SU-DHL-6 (cell line): ENCODE measurements at regions not wholly inside any gene's neighbourhood (a gene's known extent, or its start where the extent isn't known, plus 50 kb on each side); places are given as distances from the start of the nearest gene placed in this dataset.

ENCODE experiments used
- H2AFZ ChIP-seq: fragments of 200-600 bp; sonication (generic); 2 replicates; pipeline ENCODE4 v1.6.1; 2014; ENCODE audit warnings: low read depth, mild to moderate bottlenecking, moderate library complexity, mixed read lengths, antibody characterized with exemption, low read length; ENCODE audit not compliant: severe bottlenecking
- H3F3A ChIP-seq: fragments of 200-600 bp; shearing (Covaris generic); 2 replicates; pipeline ENCODE4 v1.6.0; 2016; ENCODE audit warnings: antibody characterized with exemption, mild to moderate bottlenecking; ENCODE audit not compliant: insufficient read depth
- H3K27ac ChIP-seq: fragments of 200-600 bp; sonication (generic); 2 replicates; pipeline ENCODE4 v1.5.1; 2016; ENCODE audit warnings: low read depth, mild to moderate bottlenecking, low read length, moderate library complexity, mixed read lengths
- H3K27me3 ChIP-seq: fragments of 200-600 bp; sonication (generic), shearing (Covaris generic); 2 replicates; pipeline ENCODE4 v1.6.0; 2014; ENCODE audit warnings: mild to moderate bottlenecking, low read length
- H3K36me3 ChIP-seq: fragments of 200-600 bp; sonication (generic); 2 replicates; pipeline ENCODE4 v1.6.1; 2014; ENCODE audit warnings: mild to moderate bottlenecking, low read length, mixed read lengths
- H3K4me2 ChIP-seq: fragments of 300-600, 200-600 bp; shearing (Covaris generic), sonication (generic); 2 replicates; pipeline ENCODE4 v1.6.0; 2014; ENCODE audit warnings: low read length, low read depth, mild to moderate bottlenecking; ENCODE audit not compliant: poor library complexity, severe bottlenecking
- H3K4me3 ChIP-seq: fragments of 200-600 bp; sonication (generic); 2 replicates; pipeline ENCODE4 v1.5.1; 2014; ENCODE audit warnings: antibody characterized with exemption, low read length, mild to moderate bottlenecking, mixed read lengths; ENCODE audit not compliant: insufficient read depth, poor library complexity, severe bottlenecking
- H3K79me2 ChIP-seq: fragments of 200-600 bp; sonication (generic); 2 replicates; pipeline ENCODE4 v1.6.1; 2014; ENCODE audit warnings: mild to moderate bottlenecking, low read length, moderate library complexity; ENCODE audit not compliant: insufficient read depth
- H3K9ac ChIP-seq: fragments of 200-600 bp; sonication (generic); 2 replicates; pipeline ENCODE4 v1.7.0; 2014; ENCODE audit warnings: mild to moderate bottlenecking, low read length
- H3K9me2 ChIP-seq: fragments of 200-600 bp; sonication (generic); replicated peaks from 2 replicates; pipeline ENCODE4 v1.6.1; 2014; ENCODE audit warnings: low read length; ENCODE audit not compliant: insufficient read depth
- H3K9me3 ChIP-seq: fragments of 200-600 bp; sonication (generic); 2 replicates; pipeline ENCODE4 v1.6.1; 2014; ENCODE audit warnings: low read length, mixed read lengths; ENCODE audit not compliant: insufficient read depth
- H4K20me1 ChIP-seq: fragments of 200-600 bp; sonication (generic); 2 replicates; pipeline ENCODE4 v1.6.1; 2014; ENCODE audit warnings: low read depth, mild to moderate bottlenecking, antibody characterized with exemption, low read length, moderate library complexity, mixed read lengths
- CTCF ChIP-seq: fragments of 200-600 bp; sonication (generic); IDR thresholded peaks from one replicate; pipeline ENCODE4 v1.5.1; 2017; ENCODE audit warnings: antibody characterized with exemption, mild to moderate bottlenecking, low read length, moderate library complexity; ENCODE audit not compliant: insufficient read depth, poor library complexity, severe bottlenecking
- EZH2phosphoT487 ChIP-seq: fragments of 200-600 bp; sonication (generic), shearing (Covaris generic); conservative IDR thresholded peaks from 2 replicates; pipeline ENCODE4 v1.6.1; 2018; ENCODE audit warnings: mild to moderate bottlenecking, antibody characterized with exemption, low read length, moderate library complexity, mixed read lengths

DNA sequence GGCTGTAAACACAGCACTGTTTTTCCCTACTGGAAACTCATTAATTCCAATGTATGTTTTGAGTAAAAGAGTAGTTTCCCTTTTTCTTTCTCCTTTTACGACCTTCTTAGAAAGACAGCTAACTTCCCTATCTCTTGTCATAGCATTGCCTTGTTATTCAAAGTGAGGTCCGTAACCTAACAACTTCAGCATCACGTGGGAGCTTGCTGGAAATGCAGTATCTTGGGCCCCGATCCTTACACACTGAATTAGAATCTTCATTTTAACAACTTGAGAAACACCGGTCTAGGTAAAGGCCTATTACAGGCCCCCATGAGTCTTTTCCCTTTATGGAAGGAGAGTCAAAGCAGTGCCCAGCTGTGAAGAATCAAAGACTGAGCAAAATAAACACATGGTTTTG lies 230.7 kb upstream of the PRKD1 start:
- Histone ChIP-seq H3K9me3 (no peaks in the 10 kb centered on the region), H3K79me2 (no peaks in the 10 kb centered on the region), H3K9me2 (no peaks in the 10 kb centered on the region), H3F3A (no peaks in the 10 kb centered on the region), H4K20me1 (no peaks in the 10 kb centered on the region), H3K9ac (no peak overlapping the region), H2AFZ (no peak overlapping the region), H3K4me3 (no peak overlapping the region), H3K27me3 (no peaks in the 10 kb centered on the region), H3K27ac (no peak overlapping the region), H3K4me2 (no peak overlapping the region), H3K36me3 (no peaks in the 10 kb centered on the region)
- TF ChIP-seq CTCF (no peak), EZH2phosphoT487 (no peak)

GRCh38 chr14:30159374-30159773 lies 231.7 kb upstream of the PRKD1 start:
- H3K9me3 ChIP-seq: no peaks in the 10 kb centered on the region
- no peak overlapping the region for H3K4me2 ChIP-seq
- TF ChIP-seq EZH2phosphoT487: no peak
- TF ChIP-seq CTCF: no peak
- no peak overlapping the region for H3K27ac ChIP-seq
- H3K79me2 ChIP-seq: no peaks in the 10 kb centered on the region
- H3K9ac ChIP-seq: no peak overlapping the region
- H3K9me2 ChIP-seq: no peaks in the 10 kb centered on the region
- no peaks in the 10 kb centered on the region for H3K36me3 ChIP-seq
- H4K20me1 ChIP-seq: no peaks in the 10 kb centered on the region
- no peak overlapping the region for H3K4me3 ChIP-seq
- no peaks in the 10 kb centered on the region for H3K27me3 ChIP-seq
- no peaks in the 10 kb centered on the region for H3F3A ChIP-seq
- no peak overlapping the region for H2AFZ ChIP-seq

DNA sequence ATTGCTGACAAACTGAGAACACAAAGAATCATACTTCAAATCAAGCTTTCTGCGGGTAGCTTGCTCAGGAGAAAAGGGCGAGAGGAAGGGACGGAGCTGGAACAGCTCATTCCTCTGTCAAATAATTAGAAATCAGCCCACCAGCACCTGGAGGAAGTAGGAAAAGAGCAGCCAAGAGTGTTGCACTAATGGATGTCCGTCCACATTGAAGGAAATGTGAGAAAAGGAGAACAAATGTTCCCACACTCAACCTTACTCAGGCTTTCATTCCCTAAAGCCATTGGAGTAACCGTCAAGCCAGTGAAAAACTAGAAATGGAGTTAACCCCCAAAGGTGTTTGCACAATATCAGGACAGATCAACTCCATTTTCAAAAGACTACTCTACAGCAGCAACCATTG lies 233.0 kb upstream of the PRKD1 start:
- no peak for TF ChIP-seq EZH2phosphoT487
- no peak for TF ChIP-seq CTCF
- no peaks in the 10 kb centered on the region for H3K27me3 ChIP-seq
- no peaks in the 10 kb centered on the region for H3K9me3 ChIP-seq
- no peak overlapping the region for H3K4me3 ChIP-seq
- no peak overlapping the region for H3K9ac ChIP-seq
- H3K9me2 ChIP-seq: no peaks in the 10 kb centered on the region
- H4K20me1 ChIP-seq: no peaks in the 10 kb centered on the region
- no peaks in the 10 kb centered on the region for H3K36me3 ChIP-seq
- H3K4me2 ChIP-seq: no peak overlapping the region
- H2AFZ ChIP-seq: no peak overlapping the region
- no peaks in the 10 kb centered on the region for H3K79me2 ChIP-seq
- H3F3A ChIP-seq: no peaks in the 10 kb centered on the region
- H3K27ac ChIP-seq: no peak overlapping the region

GRCh38 chr14:30162066-30162465 lies 234.4 kb upstream of the PRKD1 start:
- TF ChIP-seq EZH2phosphoT487 (no peak), CTCF (no peak)
- H3K9ac ChIP-seq: no peak overlapping the region
- H3K27ac ChIP-seq: no peak overlapping the region
- no peaks in the 10 kb centered on the region for H4K20me1 ChIP-seq
- no peaks in the 10 kb centered on the region for H3K9me2 ChIP-seq
- no peaks in the 10 kb centered on the region for H3K27me3 ChIP-seq
- no peaks in the 10 kb centered on the region for H3F3A ChIP-seq
- H3K9me3 ChIP-seq: no peaks in the 10 kb centered on the region
- no peak overlapping the region for H3K4me3 ChIP-seq
- no peaks in the 10 kb centered on the region for H3K36me3 ChIP-seq
- H3K79me2 ChIP-seq: no peaks in the 10 kb centered on the region
- no peak overlapping the region for H2AFZ ChIP-seq
- no peak overlapping the region for H3K4me2 ChIP-seq
